Body of pancreas (tissue), 4 donors: ENCODE measurements at regions not wholly inside any gene's neighbourhood (a gene's known extent, or its start where the extent isn't known, plus 50 kb on each side); places are given as distances from the start of the nearest gene placed in this dataset.

Experiments
- ATAC-seq: fragments of 150-250 bp; one replicate; pipeline ENCODE4 v1.9.1; 2016
- DNase-seq, 4 donors: peaks; one replicate each; pipeline ENCODE4 v3.0.0-alpha.2; 2019
- H3K27ac ChIP-seq, 4 donors: fragments of 200-600 bp; sonication (generic); 1 replicate in 3 of 4; 2 replicates in 1 of 4; pipeline versions ENCODE4 v1.5.1 to v1.6.1; 2016 to 2019; ENCODE audit warnings: mild to moderate bottlenecking in 1 of 4, mixed read lengths in 1 of 4, moderate library complexity in 1 of 4
- H3K27me3 ChIP-seq, 2 donors: fragments of 200-600 bp; sonication (generic); one replicate each; pipeline ENCODE4 v1.6.0; 2016; ENCODE audit warnings: mild to moderate bottlenecking in 1 of 2
- H3K36me3 ChIP-seq, 2 donors: fragments of 200-600 bp; sonication (generic); replicated peaks in 1 of 2; 2 replicates each; pipeline ENCODE4 v1.5.1; 2016; ENCODE audit warnings: low read depth in 2 of 2; ENCODE audit not compliant: insufficient read depth in 1 of 2
- H3K4me1 ChIP-seq: fragments of 200-600 bp; sonication (generic); one replicate; pipeline ENCODE4 v1.6.0; 2016
- H3K4me3 ChIP-seq, 2 donors: fragments of 200-600 bp; sonication (generic); 1 replicate in 1 of 2; 2 replicates in 1 of 2; pipeline ENCODE4 v1.5.1; 2016 to 2019
- H3K9me3 ChIP-seq, 3 donors: fragments of 200-600 bp; sonication (generic); 1 replicate in 2 of 3; 2 replicates in 1 of 3; pipeline ENCODE4 v1.5.1; 2016
- CTCF ChIP-seq, 7 experiments: fragments of 450-650 bp in 4 of 7; fragments of 200-600 bp in 3 of 7; sonication (generic) in 3 of 7; IDR thresholded peaks; one replicate each; pipeline ENCODE4 v1.5.1; 2016 to 2019; ENCODE audit warnings: antibody characterized with exemption in 7 of 7
- POLR2A ChIP-seq, 3 donors: fragments of 450-650 bp; IDR thresholded peaks; one replicate each; pipeline ENCODE4 v1.6.1; 2016; ENCODE audit warnings: antibody characterized with exemption in 3 of 3, mild to moderate bottlenecking in 2 of 3
- WGBS, 2 donors: methylation state at CpG; one replicate each; pipeline ENCODE4 v1.1.5; 2017; 5-methylcytosine and 5-hydroxymethylcytosine counted together
- intact Hi-C: fragments of 100-400 bp; cut with DNase I; formaldehyde crosslinking; loops from one replicate; pipeline ENCODE4 v1.15.1; 2023

GRCh38 chr5:98602534-98603112 lies 170.8 kb upstream of the RGMB start:
- intact Hi-C loops = no loop called here
- DNase-seq (no peak), ATAC-seq (no peak)
- Histone ChIP-seq H3K4me1 (no peaks in the 10 kb centered on the region), H3K36me3 (no peaks in the 10 kb centered on the region), H3K27me3 (no peaks in the 10 kb centered on the region), H3K27ac (no peak overlapping the region), H3K4me3 (no peak overlapping the region), H3K9me3 (no peaks in the 10 kb centered on the region)
- TF ChIP-seq POLR2A (IDR thresholded peaks at IDR 0.05) = no peak
- no peak for TF ChIP-seq CTCF (IDR thresholded peaks at IDR 0.05)

- Histone ChIP-seq H3K9me3 (no peaks in the 10 kb centered on the region), H3K4me1 (no peaks in the 10 kb centered on the region), H3K4me3 (no peak overlapping the region), H3K27ac (no peak overlapping the region), H3K36me3 (no peaks in the 10 kb centered on the region), H3K27me3 (no peaks in the 10 kb centered on the region)
- TF ChIP-seq POLR2A (IDR thresholded peaks at IDR 0.05) (no peak), CTCF (IDR thresholded peaks at IDR 0.05) (no peak)
- intact Hi-C loops = no loop called here
- WGBS, 2 donors = 70 to 90% methylated on average over 2 of the region's 2 CpGs
- no peak for ATAC-seq
- DNase-seq = no peak
Observed at GRCh38 chr5:98603456-98603855, 170.0 kb upstream of the RGMB start.

- ATAC-seq (no peak), DNase-seq (no peak)
- H3K4me3 ChIP-seq = no peak overlapping the region
- no peaks in the 10 kb centered on the region for H3K36me3 ChIP-seq
- 50 to 59% methylated on average over 1 of the region's 1 CpG for WGBS, 2 donors
- H3K27ac ChIP-seq = no peak overlapping the region
- TF ChIP-seq POLR2A (IDR thresholded peaks at IDR 0.05) = no peak
- no peak for TF ChIP-seq CTCF (IDR thresholded peaks at IDR 0.05)
- intact Hi-C loops = no loop called here
- no peaks in the 10 kb centered on the region for H3K4me1 ChIP-seq
- no peaks in the 10 kb centered on the region for H3K27me3 ChIP-seq
- no peaks in the 10 kb centered on the region for H3K9me3 ChIP-seq
Observed at GRCh38 chr5:98604301-98604700, 169.2 kb upstream of the RGMB start.

- no peaks in the 10 kb centered on the region for H3K4me1 ChIP-seq
- no peaks in the 10 kb centered on the region for H3K27me3 ChIP-seq
- intact Hi-C loops = no loop called here
- no peak overlapping the region for H3K4me3 ChIP-seq
- no peaks in the 10 kb centered on the region for H3K36me3 ChIP-seq
- DNase-seq (no peak), ATAC-seq (no peak)
- no peak overlapping the region for H3K27ac ChIP-seq
- TF ChIP-seq POLR2A (IDR thresholded peaks at IDR 0.05) (no peak), CTCF (IDR thresholded peaks at IDR 0.05) (no peak)
- no peaks in the 10 kb centered on the region for H3K9me3 ChIP-seq
- WGBS, 2 donors = 63 to 68% methylated on average over 4 of the region's 4 CpGs
Observed at GRCh38 chr5:98604721-98605425, 168.6 kb upstream of the RGMB start.

- Histone ChIP-seq H3K27ac (no peak overlapping the region), H3K36me3 (no peaks in the 10 kb centered on the region), H3K9me3 (no peaks in the 10 kb centered on the region), H3K4me3 (no peak overlapping the region), H3K4me1 (no peaks in the 10 kb centered on the region), H3K27me3 (no peaks in the 10 kb centered on the region)
- 94 to 95% methylated on average over 1 of the region's 1 CpG for WGBS, 2 donors
- ATAC-seq (no peak), DNase-seq (no peak)
- no peak for TF ChIP-seq POLR2A (IDR thresholded peaks at IDR 0.05)
- TF ChIP-seq CTCF (IDR thresholded peaks at IDR 0.05) = no peak
- intact Hi-C loops = no loop called here
Observed at GRCh38 chr5:98605426-98605825, 168.0 kb upstream of the RGMB start.
